Ishikawa (cell line): ENCODE measurements at regions not wholly inside any gene's neighbourhood (a gene's known extent, or its start where the extent isn't known, plus 50 kb on each side); places are given as distances from the start of the nearest gene placed in this dataset.

Experiments
- EGR1 ChIP-seq: IDR thresholded peaks from 2 replicates; pipeline ENCODE4 v1.6.1; 2012
- EP300 ChIP-seq: IDR thresholded peaks from 2 replicates; pipeline ENCODE4 v1.6.1; 2012; ENCODE audit warnings: borderline replicate concordance
- FOXM1 ChIP-seq: IDR thresholded peaks from 2 replicates; pipeline ENCODE4 v1.6.1; 2012; ENCODE audit warnings: low read depth, borderline replicate concordance
- MAX ChIP-seq: IDR thresholded peaks from 2 replicates; pipeline ENCODE4 v1.6.1; 2012
- NFIC ChIP-seq: IDR thresholded peaks from 2 replicates; pipeline ENCODE4 v1.6.1; 2012
- RAD21 ChIP-seq: IDR thresholded peaks from 2 replicates; pipeline ENCODE4 v1.6.1; 2012; ENCODE audit warnings: low read depth
- REST ChIP-seq: IDR thresholded peaks from 2 replicates; pipeline ENCODE4 v1.6.1; 2012; ENCODE audit warnings: low read depth, mild to moderate bottlenecking
- TAF1 ChIP-seq: IDR thresholded peaks from 2 replicates; pipeline ENCODE4 v1.6.1; 2012; ENCODE audit warnings: low read depth, mild to moderate bottlenecking
- TCF12 ChIP-seq: IDR thresholded peaks from 2 replicates; pipeline ENCODE4 v1.6.1; 2012; ENCODE audit warnings: low read depth
- USF1 ChIP-seq: IDR thresholded peaks from 2 replicates; pipeline ENCODE4 v1.6.1; 2012
- YY1 ChIP-seq: IDR thresholded peaks from 2 replicates; pipeline ENCODE4 v1.6.1; 2012; ENCODE audit warnings: low read depth
- ZBTB7A ChIP-seq: IDR thresholded peaks from 2 replicates; pipeline ENCODE4 v1.6.1; 2012; ENCODE audit warnings: low read depth

- TF ChIP-seq TAF1 = no peak
- TF ChIP-seq MAX = no peak
- no peak for TF ChIP-seq FOXM1
- TF ChIP-seq REST = no peak
- TF ChIP-seq YY1 = no peak
- no peak for TF ChIP-seq EGR1
- TF ChIP-seq NFIC = no peak
- TF ChIP-seq USF1 = no peak
- TF ChIP-seq TCF12 = no peak
- TF ChIP-seq ZBTB7A = no peak
- no peak for TF ChIP-seq EP300
- no peak for TF ChIP-seq RAD21
Measured at GRCh38 chr16:48870141-48870540, 260.2 kb upstream of the N4BP1 start.
